DMS53 treated with DMSO at 0.1 percent for 48 hours (cell line): ENCODE measurements at regions not wholly inside any gene's neighbourhood (a gene's known extent, or its start where the extent isn't known, plus 50 kb on each side); places are given as distances from the start of the nearest gene placed in this dataset.
A peak's percentile ranks its signal among the peaks of the same experiment; 100 is the strongest.

Experiments used
- DNase-seq: peaks from one replicate; lab custom pipeline; 2025; ENCODE audit not compliant: unreplicated experiment; lab: John Stamatoyannopoulos, UW

DNA sequence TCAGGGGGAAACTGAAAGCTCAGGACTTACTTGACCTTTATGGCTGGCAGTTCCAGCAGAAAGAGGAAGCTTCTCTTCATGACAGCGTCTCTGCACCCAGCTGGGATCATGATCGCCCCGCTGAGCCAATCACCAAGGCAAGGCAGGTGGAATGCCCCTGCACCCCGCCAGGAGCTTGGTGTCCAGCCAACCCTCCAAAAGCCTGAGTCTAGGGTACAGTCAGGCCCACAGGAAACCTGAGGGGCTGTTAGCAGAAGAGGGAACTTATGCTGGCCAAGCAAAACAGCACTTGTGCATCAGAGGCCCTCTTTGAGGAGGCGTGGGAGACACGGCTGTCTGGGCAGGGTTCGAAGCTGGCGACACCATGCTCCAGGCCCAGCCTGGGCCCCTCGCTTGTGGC lies 188.3 kb upstream of the GMDS start:
- no peak for DNase-seq

DNA sequence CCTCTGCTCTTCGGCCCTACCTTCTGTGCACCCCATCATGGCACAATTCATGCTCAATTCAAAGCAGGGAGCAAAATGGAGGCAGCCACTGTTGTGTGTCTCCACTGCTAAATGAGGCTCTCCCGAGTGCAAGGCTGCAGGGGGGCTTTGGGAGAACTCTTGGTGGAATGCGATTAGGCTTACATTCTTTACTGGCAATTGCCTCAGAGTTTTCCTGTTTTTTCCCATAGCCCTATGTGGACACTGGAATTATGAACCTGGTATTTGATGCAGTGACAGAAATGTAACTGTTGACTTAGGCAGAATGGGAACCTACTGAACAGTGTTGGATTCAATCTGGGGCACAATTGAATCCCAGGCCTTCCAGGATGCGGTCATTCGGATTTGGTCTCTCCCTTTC lies 187.9 kb upstream of the GMDS start:
- DNase-seq, result no peak

DNA sequence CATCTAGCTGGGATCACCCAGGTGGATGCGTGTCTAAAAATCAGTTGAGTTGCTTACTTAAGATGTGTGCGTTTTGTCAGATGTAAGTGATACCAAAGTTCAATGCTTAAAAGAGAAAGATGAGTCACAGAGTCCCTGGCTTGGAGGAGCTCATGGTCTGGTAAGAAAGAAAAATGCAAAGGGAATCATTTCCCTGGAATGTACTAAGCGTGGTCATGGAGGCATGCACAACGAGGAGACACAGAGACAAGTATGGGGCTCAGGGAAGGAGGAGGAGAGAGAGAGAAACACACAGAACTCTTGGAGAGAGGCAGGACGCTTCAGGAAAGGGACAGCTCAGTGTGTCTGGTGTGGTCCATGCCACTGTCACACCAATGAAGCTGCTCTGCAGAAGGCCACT lies 186.9 kb upstream of the GMDS start:
- no peak for DNase-seq

DNA sequence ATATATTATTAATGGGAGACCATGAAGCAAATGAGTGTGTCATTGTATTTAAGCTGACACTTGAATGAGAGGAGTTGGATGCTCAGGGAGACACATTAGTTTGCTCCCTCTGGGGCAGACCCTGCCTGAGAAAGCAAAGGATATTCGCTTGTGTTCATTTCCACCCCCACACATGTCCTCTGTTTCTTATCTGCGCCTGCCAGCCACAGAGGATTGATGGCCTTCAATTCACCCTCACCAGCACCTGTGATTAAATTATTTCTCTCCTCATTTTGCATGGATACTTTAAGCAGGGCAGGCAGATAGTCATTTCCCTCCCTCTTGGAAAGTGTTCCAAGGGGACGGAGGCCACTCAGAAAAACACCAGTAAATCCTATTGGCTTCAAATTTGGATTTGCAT lies 185.2 kb upstream of the GMDS start:
- DNase-seq, result no peak

DNA sequence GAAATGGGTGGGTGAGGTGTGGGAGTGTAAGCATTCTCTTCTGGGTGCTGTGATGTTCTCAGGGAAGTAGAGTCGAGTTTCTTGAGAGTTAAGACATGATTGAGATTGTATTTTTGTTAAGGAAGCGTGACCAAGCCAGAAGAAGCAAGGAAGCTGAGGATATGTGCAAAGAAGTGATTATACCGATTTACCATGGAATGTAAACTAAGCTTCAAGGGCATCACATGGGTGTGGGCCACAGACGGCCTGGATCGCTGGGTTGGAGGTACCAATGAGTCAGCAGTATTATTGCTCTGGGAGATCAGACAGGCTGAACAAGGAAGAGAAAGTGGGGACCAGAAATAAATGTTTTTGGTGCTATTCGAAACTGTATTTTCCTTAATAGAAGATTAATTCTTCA lies 184.1 kb upstream of the GMDS start:
- no peak for DNase-seq

DNA sequence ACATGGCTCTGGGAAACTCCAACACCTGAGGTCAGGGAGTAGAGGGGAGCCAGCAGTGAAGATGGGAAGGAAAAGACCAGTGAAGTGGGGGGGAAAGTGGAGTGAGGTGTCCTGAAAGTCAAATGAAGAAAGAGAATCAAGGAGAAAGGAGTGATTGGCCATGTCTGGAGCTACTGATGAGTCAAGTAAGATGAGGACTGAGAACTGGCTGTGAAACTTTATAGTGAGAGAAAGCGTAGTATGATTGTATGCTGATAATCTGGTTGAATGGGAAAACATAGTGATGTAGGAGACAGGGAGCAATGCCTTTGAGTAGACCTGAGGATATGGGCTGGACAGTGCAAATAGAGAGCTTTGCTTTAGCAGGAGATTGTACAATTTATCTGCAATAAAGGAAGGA lies 183.6 kb upstream of the GMDS start:
- DNase-seq, result no peak

DNA sequence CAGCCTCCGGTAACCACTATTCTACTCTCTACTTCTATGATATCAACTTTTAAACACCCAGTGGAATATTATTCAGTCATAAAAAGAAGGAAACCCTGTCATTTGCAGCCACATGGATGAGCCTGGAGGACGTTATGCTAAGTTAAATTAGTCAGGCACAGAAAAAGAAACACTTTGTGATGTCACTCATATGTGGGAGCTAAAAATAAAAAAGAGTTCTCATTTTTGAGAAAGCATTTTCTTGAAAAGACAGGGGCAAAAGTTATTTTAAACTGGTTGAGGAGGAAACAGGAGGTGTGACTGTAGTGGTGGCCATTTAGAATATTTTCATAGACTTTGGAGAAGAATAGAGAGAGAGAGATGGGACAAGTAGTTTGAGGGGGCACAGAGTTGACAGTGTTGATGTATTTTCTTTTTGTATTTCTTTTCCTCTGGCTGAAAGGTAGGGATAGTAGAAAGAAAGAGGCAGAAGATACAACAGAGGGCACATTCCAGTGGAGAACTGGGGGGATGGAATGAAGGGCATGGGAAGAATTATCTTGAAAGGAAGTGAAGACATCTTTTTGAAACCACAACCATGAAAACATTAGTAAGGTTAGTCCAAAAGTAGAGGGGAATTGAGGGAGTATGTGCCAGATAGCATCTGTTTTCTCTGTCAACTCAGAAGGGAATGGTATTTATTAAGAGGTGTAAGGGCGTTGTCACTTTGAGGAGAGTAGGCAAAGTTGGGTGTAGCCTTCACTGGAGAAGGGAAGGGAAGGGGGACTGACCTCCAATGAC lies 181.3 kb upstream of the GMDS start:
- DNase-seq, result no peak

DNA sequence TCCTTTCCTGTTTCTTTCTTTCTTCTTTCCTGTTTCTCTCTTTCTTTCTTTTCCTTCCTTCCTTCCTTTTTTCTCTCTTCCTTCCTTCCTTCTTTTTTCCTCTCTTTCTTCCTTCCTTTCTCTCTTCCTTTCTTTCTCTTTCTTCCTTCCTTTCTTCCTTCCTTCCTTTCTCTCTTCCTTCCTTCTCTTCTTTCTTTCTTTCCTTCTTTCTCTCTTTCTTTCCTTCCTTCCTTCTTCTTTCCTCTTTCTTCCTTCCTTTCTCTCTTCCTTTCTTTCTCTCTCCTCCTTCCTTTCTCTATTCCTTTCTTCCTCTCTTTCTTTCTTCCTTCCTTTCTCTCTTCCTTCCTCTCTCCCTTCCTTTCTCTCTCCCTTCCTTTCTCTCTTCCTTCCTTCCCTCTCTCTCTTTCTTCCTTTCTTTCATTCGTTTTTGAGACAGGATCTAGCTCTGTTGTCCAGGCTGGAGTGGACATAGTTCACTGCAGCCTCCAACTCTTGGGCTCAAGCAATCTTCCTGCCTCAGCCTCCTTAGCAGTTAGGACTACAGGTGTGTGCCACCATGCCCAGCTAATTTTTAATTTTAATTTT lies 170.8 kb upstream of the GMDS start:
- DNase-seq, result no peak

DNA sequence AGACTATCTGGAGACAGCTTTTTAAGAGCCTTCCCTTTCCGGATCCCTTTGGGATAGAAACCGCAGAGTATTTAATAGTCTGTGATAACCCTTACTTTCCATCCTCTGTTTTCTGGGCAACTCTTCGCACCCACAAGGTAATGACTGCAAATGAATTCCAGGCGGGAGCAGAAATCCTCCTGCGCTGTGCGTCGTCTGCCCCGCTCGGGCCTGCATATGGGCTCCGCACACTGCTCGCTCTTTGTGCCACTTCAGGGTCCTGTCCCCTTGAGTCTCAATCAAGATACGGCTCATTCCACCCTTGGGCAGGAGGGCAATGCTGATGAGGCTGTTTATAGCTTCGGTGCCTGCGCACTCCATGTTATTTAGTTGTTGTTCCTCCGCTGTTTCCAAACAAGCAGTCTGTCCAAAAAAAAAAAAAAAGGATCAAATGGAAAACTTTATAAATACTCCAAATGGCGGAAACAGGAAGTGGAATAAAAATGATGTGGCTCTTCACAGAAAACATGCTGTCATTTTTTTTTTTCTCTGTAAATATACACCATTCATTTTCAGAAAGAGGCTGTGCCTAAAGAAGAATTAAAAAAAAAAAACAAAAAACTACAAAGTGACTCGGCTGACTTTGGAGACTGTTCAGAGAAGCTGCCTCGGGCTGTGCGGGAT lies 169.6 kb upstream of the GMDS start:
- no peak for DNase-seq

DNA sequence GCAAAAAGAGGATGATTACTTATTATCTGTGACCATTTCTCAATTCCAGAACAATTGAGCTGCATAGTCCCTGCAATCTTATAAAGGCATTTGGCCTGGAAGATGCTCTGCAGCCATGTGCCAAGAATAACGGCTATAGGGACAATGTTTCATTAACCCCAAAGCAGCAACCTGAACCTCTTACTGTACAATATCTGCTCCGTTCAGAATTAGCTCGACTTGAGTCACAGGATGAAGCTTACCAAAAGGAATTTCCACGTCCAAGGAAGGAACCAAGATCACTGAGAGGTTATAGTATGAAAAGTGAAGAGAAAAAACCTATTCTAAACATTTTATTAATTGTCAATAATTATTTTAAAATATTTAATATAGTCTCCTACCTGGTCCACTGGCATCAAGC lies 167.3 kb upstream of the GMDS start:
- no peak for DNase-seq

DNA sequence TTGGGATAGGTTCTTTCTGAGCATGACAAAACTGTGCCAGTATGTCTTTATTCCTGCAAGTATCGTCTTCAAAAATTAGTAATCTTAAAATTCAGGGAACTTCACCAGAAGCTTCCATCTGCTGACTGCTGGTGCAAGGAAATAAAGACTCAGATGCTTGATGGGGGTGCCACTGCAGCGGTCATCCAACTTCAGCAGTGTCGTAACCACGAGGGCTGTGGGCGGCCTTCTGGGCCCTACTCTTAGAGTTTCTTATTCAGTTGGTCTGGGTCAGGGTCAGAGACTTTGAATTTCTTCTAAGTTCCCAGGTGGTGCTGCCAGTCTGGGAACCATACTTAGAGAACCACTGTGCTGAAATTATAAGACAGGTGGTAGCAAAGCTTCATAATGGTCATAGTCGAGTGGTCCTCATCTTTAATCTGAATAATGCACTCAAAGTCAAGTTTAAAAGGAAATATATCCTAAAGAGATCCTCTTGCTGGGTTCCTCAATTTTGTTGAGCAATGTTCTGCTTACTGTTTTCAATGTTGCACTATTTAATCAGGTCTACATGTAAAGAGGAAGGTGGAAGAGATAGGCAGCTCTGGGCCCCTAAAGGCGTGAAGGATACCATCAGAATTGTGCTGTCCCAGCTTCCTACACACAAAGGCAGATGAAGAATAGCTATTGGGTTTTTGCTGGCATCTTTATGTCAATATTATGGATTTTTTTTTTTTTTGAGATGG lies 165.4 kb upstream of the GMDS start:
- no peak for DNase-seq

DNA sequence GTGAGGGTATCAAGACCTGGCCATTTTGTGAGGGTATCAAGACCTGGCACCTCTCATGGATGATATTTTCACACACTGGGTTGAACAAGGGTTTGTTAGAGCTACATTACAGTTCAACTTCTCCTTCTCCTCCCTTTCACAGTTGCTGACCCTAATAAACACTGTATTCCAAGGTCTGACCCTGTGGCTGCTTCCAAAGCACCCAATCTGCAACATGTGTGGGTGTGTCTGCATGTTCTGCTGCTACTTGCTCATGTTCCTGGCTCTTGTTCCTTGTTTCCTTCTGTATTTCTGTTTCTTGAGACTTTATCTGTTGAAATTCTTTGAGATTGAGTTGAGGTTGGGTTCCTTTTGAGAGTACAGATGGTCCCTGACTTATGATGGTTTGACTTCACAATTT lies 162.1 kb upstream of the GMDS start:
- no peak for DNase-seq

DNA sequence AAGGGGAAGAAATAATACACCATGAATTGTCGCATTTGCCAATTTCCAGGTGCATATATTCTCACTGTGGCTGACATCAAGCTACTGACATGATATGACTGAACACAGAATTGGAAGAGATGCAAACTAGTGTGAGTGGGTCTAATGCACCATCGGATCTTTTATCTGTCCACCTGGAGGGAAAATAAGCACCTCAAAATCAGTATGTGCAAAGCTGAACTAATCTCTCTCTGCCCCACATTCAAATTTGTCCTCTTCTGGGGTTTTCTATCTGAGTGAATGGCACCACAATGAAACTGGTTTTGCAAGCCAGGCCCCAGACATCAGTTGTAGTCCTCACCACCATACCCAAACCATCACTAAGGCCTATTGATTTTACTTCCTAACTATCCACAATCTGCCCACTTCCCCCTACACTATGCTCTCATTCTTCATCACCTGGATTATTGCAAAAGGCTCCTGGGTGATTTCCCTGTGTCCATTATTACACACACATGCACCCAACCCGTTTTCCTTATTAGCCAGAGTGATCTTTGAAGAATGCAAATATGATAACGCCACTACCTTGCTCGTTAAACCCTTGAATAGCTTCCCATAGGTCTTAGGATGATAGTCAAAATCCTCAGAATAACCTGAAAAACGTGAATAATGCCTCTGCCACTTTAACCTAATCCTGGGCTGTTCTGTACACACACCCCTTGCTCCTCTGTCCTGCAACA lies 159.0 kb upstream of the GMDS start:
- DNase-seq, result no peak

DNA sequence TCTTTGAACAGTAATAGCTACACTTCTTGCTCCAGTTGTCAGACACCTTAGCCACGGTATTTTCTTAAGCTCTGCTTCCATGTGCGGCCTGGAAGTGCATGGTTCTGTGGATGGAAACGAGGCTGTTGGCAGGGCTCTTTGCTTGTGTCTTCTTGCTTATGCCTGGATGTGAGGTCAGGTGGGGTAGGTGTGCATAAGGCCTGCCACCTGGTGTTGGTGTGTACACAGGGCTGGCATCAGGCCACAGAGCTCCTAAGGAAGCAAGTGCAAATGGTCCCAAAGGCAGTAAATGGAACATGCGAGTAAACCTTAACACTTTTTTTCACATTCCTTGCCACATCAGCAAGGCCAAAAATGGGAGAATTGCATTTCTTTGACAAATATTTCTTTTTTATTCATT lies 158.1 kb upstream of the GMDS start:
- DNase-seq, result peak; percentile 72

DNA sequence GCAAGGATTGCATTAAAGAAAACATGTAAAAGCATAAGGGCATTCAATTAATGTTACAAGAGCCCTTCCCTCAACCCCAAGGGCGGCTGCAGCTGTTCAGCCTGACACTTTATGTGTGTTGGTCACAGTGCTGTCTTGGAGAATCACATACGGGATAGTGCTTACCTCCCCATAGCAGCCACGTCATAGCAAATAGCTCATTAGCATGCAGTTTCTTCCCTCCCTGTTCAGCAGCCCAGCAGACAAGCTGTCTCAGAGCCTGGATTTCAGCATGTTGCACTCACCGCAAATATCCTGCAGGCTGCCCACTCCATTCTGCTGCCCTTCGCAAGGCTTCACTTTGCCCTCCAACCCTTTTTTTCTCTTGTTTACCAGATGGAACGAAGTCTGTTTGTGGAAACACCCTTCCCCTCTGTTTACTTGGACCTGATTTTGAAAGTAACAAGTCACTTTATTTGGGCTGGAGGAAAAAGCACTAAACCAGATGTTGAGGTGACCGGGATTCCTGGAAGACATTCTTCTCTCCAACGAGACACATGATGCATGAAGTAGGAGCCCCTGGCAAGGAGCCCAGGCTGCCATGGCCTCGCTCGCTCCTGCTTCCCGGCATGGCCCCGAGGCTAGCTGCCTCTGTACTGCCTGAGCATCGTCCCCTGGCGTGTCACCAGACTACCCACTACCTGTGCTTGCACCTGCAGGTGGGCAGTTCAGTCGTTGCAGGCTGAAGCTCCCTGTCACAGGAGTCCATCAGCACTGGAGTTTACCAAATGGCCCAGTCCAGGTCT lies 151.6 kb upstream of the GMDS start:
- DNase-seq, result no peak

DNA sequence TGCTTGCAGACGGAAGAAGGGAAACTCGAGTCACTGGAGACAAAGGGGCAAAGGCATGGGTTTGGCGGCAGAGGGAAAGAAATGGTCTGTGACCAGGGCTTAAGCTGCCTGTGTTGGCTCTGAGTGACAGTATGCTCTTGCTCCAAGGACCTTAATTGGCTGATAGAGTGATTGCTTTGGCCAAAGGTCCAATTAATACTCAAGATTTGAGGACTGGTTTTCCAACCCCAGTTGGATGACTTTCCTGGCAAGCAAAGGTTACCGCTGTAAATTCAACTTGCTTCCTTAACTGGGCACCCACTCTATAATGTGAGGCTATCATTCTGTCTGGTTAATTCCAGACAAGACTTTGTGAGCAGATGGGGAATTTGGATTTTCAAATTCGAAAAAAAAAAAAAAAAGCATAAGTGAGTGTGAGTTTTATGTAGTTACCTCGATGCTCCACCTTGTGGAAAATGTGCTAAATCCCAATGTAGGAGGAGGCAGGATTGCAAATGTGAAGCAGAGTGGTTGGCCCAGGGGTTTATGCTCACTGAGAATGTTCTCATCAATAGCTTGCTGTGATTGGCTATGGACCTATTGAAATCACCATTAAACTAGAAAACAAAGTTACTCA lies 150.7 kb upstream of the GMDS start:
- no peak for DNase-seq

DNA sequence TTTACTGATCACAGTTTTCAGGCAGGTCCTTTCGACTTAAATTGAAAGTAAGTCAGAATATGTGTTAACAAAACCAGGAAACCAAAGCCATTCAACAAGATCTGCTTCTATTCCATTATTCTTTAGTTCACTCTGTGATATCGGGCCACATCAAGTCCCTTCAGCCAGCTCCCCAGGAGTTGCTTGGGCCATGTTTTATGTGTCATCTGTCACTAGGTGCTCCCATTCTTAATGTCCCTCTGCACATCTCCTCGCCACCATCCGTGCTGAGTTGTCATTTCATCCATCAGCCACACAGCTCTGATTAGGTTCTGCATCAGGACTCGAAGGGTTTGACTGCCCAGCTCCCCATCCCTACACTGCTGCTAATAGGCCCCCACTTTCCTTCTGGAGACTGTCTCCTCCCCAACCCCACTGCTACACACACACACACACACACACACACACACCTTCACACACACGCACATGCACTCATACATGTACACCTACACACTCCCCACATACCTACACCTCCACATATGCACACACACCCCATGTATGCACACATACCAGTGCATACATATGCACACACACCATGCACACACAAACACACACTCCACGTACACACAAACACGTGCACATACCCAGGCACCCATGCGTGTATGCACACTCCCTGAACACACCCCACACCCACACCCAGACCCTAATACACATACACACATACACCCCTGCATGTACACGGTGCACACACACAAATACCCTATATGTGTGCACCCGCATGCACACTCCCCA lies 143.3 kb upstream of the GMDS start:
- DNase-seq, result no peak

DNA sequence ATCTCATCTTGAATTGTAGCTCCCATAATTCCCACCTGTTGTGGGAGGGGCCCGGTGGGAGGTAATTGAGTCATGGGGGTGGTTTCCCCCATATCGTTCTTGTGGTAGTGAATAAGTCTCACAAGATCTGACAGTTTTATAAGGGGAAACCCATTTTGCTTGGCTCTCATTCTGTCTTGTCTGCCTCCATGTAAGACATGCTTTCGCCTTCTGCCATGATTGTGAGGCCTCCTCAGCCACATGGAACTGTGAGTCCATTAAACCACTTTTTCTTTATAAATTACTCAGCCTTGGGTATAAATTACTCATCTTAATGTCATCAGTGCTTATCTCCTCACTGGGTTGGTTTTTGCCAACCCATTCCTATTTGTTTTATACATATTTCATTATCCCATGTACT lies 142.0 kb upstream of the GMDS start:
- DNase-seq, result no peak

DNA sequence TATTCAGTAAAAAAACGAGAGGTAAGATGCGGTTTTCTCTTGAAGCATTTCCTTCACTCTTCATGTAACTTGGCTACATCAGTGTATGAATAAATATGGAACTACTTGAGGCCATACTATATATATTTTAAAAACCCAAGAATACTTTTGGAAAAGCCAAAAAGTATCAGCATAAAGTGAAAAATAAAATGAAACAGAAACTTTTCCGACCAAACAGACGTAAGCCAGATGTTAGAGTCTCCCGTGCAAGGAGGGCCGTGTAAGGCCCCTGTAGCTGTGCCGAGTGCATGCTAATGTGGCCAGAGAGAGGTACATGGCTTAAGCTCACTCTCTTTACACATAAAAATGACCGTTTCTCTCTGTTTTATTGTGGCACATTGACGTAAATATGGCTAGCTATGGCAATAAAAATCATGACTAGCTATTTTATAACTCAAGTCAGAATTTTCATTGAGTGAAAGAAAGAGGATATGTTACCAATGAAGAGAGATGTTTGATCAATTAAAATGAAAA lies 140.1 kb upstream of the GMDS start:
- no peak for DNase-seq
